ENCODE measurements at regions not wholly inside any gene's neighbourhood (a gene's known extent, or its start where the extent isn't known, plus 50 kb on each side); places are given as distances from the start of the nearest gene placed in this dataset.
"Not testable (repeated sequence)": the region's sequence is repeated elsewhere in the genome, so short reads cannot be mapped to it uniquely, and the experiment has no call there.

DNA sequence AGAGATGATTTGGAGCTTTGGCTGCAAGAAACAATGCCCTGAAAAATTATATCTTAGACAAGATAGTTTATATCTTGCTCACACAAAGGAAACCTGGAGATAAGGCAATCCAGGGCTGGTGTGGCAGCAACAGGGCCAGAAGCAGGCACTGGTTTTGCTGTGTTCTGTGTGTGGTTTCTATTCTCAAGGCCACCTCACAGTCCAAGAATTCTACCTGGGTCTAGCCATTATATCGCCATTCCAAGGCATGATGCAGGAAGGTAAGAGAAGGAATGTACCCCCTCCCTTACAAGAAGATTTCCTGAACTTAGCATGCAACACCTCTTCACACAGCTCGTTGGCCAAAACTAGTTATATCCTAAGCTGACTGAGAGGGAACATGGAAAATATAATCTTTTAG lies 74.5 kb upstream of the MEGF10 start:
- DNase-seq, result no peak

DNA sequence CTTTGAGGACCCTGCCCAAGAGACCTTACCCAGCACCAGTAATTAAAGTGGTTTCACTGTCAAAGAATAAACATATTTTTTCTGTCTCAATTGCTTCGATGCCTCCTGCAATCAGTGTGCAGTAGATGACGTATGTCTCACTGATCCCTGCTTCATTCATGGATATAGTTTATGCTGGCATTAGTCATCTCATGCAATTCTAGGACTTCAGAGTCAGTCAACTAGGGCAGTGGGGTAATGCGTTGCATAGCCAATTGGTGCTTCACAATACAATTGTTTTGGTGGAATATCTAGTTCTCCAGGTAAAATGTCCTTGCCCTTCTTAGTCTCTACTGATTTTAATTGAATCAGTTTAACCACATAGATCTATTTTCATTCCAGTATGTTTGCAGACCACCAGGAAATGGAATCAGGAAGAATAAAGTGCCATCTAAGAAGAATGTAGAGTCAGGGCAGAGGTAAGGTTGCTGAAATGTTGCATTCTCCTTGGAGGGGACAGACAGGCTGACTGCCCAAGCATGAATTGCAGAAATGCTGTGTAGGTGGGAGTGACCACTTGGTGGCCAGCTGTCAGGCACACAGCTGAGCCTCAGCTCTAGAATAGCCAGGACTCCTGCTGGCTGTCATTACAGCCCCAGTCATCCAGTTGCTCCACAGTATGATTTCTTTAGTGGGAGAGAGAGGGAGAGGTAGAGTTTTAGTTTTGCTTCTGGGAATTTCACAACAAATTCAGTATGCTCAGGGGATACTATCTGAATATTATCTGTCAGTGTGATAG lies 73.5 kb upstream of the MEGF10 start:
- no peak for DNase-seq

- not testable (repeated sequence) for DNase-seq
These were observed 68.7 kb upstream of the MEGF10 start for GRCh38 chr5:127221936-127222335.

DNA sequence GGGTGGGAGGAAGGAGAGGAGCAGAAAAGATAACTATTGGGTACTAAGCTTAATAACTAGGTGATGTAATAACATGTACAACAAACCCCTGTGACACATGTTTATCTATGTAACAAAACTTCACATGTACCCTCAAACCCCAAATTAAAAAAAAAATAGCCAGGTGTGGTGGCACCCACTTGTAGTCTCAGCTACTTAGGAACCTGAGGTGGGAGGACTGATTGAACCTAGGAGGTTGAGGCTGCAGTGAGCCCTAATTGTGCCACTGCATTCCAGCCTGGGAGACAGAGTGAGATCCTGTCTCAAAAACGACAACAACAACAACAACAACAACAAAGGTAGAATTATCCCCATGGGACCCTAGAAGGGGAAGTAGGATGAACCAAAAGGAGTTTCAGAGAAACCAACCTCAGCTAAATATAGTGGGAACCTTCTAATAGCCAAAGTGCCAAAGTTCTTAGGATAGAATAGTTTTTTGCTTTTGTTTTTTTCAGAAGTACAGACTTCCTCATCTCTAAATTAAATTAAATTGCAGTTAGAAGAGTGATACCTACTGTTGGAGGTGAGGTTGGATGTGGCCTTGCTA lies 67.9 kb upstream of the MEGF10 start:
- not testable (repeated sequence) for DNase-seq

DNA sequence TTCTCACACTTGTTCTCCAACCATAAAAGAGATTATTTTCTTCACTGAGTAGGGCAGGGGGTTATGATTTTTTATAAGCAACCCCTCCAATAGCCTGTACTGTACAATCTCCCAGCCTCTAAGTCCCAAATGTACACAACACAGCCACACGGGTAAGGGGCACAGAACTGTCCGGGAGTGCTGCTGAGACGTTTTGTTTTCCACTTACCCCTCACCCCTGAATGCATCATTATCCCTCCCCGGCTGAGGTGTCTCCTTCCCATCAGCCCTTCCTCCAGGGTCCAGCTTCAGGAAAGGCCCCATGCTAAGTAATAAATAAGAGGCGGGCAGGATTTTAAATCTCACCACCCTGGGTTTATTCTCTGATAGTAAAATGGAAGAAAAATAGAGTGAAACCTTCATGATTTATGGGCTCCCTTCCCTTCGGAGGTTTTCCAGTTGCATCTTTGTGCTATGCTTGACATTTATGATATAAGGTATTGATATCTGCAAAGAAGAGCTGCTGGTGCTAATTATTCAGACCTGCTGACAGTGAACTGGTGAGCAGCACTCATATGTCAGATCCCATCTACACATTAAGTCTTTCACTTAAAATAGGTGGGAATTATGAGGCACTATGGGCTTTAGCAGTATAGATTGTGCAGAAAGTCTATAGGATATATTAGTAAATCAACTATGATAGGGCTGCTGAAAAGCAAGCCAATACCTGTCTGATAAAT lies 67.2 kb upstream of the MEGF10 start:
- DNase-seq, result no peak

DNA sequence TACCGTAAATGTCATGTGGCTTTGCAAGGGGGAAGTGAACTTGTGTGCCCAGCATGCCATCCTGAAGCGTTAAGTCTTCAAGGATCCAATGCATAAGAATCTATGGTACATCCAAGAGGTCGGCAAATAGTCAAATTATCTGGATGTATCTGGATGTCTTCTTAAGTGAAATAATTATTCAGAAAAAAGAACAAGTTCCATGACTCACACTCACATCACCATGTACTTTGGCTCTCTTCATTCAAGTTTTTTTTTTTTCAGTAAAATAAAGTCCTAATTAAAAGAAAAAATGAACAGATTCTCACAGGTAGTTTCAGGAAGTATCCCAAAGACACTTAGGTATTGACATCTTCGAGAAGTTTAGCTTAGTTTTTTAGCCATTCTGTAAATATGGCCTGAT lies 62.7 kb upstream of the MEGF10 start:
- no peak for DNase-seq

GRCh38 chr5:127228540-127229184 lies 61.9 kb upstream of the MEGF10 start:
- no peak for DNase-seq

DNA sequence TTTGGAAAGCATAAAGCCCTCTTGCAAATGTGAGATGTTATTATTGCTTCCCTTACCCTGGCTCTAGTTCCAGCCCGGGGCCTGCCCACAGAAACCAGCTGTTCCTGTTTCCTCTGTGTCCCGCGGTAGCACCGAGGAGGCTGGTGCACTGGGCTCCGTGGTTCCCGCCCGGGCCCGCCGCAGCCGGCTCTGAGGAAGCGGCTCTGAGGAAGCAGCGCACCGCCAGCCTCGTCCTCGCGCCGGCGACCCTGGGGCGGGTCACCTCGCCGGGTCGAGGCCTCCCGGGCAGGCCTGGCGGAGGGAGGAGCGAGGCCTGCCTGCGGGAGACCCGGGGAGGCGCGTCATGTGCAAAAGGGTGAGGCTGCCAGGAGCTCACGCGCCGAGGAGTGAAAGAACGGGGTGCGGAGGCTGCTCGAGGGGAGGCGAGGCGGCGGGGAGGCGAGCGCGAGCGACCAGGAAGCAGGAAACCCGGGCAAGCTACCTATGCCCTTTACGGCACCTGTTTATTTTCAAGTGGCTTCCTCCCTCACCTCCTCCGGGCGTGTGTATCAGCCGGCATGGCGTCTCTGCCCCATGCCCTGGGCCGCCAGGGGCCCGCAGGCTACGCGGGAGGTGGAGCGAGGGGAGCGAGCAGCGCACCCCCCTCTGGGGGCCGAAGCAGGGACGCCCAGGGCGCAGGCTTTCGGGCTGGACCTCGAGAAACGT lies 61.3 kb upstream of the MEGF10 start:
- DNase-seq, result peak; percentile 24

DNA sequence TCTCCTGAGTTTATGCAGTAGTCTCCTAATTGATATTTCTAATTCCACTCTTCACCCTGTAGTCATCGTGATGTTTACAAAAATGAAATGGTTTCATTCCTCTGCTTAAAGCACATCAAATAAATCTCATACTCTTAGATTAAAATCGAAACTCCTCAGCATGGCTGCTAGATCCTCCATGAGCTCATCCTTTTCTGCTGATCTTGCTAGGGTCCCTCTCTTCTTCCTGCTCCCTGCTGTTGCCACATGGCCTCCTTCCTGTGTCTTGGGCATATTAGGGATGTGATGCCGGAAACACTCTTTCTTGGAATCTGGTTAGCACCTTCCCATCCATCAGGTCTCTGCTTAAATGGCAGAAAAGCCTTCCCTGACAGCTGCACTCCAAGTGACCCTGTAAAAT lies 59.5 kb upstream of the MEGF10 start:
- no peak for DNase-seq

DNA sequence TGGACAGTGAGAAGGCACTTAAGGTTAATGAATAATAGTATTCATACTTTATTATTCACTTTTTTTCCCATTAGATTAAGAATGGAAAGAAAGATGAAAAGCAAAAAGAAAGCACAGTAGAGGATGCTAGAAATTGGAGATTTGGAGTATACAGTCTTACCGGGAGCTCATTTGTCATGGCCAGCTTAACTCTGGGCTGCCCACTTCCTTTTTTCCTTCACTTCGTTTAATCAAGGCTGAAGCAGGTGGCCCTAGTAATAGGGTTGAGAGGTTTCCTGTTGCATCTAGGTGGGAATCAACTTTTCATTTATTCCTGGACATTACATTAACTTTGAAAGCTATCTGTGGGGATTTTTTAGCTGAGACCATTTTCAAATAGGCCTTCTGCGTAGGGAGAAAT lies 57.0 kb upstream of the MEGF10 start:
- DNase-seq, result no peak

GRCh38 chr5:127235136-127235535 lies 55.5 kb upstream of the MEGF10 start:
- DNase-seq, result no peak

- DNase-seq, result no peak
These were observed 54.3 kb upstream of the MEGF10 start for GRCh38 chr5:127236254-127236653.

Data from RPMI8226 (cell line).